AG09309 (cell line): ENCODE measurements at regions not wholly inside any gene's neighbourhood (a gene's known extent, or its start where the extent isn't known, plus 50 kb on each side); places are given as distances from the start of the nearest gene placed in this dataset.

Source experiments
- DNase-seq: peaks from one replicate; pipeline ENCODE4 v3.0.0-alpha.2; 2010; ENCODE audit warnings: low read depth
- H3K4me3 ChIP-seq: 2 replicates; pipeline ENCODE4 v1.5.1; 2011; ENCODE audit warnings: mild to moderate bottlenecking, low read depth, low read length, moderate library complexity; ENCODE audit not compliant: control insufficient read depth
- TF ChIP-seq, protein P1 (sequence below): IDR thresholded peaks from 2 replicates; pipeline ENCODE4 v1.5.1; 2011; ENCODE audit warnings: mild to moderate bottlenecking, low read depth, low read length, inconsistent platforms; ENCODE audit not compliant: insufficient read depth, control insufficient read depth; ENCODE audit errors: missing control alignments

DNA sequence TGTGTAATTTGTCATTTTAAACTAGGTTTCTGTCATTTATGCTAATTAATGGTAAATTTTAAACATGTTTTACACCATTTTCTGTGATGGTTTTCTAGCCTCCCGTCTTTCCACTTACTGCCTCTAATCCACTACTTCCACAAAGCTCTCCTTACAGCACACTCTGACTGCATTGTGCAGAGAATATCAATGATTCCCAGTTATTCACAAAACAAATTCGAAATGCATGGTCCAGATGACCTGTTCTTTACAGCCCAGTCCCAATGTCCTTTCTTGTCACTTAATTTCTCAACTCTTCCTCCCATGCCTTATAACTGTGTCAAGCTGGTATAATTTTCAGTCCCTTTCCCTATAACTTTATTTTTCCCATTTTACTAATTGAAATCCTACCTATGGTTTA is 770.5 kb downstream of the USP25 start:
- H3K4me3 ChIP-seq: no peak overlapping the region
- TF ChIP-seq, protein P1, sequence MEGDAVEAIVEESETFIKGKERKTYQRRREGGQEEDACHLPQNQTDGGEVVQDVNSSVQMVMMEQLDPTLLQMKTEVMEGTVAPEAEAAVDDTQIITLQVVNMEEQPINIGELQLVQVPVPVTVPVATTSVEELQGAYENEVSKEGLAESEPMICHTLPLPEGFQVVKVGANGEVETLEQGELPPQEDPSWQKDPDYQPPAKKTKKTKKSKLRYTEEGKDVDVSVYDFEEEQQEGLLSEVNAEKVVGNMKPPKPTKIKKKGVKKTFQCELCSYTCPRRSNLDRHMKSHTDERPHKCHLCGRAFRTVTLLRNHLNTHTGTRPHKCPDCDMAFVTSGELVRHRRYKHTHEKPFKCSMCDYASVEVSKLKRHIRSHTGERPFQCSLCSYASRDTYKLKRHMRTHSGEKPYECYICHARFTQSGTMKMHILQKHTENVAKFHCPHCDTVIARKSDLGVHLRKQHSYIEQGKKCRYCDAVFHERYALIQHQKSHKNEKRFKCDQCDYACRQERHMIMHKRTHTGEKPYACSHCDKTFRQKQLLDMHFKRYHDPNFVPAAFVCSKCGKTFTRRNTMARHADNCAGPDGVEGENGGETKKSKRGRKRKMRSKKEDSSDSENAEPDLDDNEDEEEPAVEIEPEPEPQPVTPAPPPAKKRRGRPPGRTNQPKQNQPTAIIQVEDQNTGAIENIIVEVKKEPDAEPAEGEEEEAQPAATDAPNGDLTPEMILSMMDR: no peak
- no peak for DNase-seq

GRCh38 chr21:16502273-16502672 is 772.5 kb downstream of the USP25 start:
- TF ChIP-seq, protein P1: no peak
- H3K4me3 ChIP-seq: no peak overlapping the region
- no peak for DNase-seq

DNA sequence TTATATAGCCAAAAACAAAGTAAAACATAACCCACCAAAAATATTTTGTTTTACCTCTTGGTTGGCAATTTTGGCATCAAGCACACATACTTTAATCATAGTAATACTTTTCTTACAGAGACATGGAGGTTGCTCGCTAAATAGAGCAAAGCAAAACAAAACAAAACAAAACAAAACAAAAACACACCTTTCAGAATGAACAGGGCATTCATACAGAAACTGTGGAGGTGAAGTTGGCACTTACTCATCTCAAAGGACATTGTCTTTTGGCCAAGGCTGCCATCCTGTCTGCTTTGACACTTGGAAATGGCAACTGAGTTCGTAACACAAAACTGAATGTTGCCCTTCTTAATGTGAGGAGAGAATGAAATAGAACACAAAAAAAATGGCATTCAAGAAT is 773.1 kb downstream of the USP25 start:
- TF ChIP-seq, protein P1: no peak
- no peak for DNase-seq
- H3K4me3 ChIP-seq: no peak overlapping the region

DNA sequence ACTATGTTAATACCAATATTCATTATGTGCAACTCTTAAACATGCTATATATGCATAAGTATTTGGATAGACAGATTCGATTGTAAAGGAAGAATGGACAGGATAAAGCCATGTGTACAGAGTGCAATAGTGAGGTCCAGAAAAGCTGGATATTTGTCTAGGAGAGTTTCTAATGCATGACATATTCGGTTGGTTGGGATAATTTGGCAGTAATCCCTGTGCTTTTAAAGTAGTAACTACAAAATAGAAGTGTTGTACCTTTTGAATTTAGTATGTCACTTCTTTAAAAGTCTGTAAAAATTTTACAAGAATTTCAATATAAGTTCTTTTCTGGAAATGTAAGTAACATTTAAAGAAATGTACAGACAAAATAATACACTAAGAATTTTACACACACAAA is 774.5 kb downstream of the USP25 start:
- TF ChIP-seq, protein P1: no peak
- no peak for DNase-seq
- no peak overlapping the region for H3K4me3 ChIP-seq

DNA sequence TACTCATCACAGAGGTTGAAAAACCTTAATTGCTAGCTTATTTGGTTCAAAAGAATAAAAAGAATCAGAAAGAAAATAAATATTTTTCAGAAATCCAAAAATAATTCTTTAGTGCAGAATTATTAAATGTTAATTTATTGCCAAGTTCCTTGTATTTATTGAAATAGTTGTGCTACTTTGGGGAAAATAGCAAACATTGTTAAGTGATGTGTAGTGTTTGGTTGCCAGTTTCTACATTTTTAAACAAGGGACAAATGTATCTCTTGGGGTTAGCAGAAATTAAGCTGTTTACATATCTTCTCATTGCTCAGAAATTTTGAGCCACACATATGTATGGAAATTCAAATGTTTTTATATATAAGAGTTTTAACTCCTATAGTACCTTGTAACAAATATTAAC is 775.0 kb downstream of the USP25 start:
- no peak overlapping the region for H3K4me3 ChIP-seq
- DNase-seq: no peak
- TF ChIP-seq, protein P1: no peak

DNA sequence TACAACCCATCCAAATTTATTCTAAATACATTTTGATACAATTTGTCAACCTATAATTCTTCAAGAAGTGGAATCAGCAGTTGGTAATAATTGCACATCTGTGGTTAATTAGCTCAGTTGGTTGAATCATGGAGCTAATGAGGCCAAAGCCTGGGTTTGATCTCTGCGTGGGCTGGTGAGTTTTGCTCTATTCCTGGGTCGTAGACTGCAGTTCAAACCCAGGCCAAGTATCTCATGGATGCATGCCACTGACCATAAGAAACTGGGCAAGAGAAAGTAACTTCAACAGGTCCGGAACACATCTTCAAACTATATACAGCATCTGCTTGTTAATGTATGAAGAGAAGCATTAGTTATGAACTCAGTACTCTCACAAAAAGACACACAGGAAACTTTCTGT is 779.7 kb downstream of the USP25 start:
- no peak overlapping the region for H3K4me3 ChIP-seq
- DNase-seq: peak; percentile 74
- TF ChIP-seq, protein P1: no peak

- no peak overlapping the region for H3K4me3 ChIP-seq
- TF ChIP-seq, protein P1: no peak
- no peak for DNase-seq
Observed at GRCh38 chr21:16514316-16514715, 784.5 kb downstream of the USP25 start.
